ENCODE measurements at regions not wholly inside any gene's neighbourhood (a gene's known extent, or its start where the extent isn't known, plus 50 kb on each side); places are given as distances from the start of the nearest gene placed in this dataset.

DNA sequence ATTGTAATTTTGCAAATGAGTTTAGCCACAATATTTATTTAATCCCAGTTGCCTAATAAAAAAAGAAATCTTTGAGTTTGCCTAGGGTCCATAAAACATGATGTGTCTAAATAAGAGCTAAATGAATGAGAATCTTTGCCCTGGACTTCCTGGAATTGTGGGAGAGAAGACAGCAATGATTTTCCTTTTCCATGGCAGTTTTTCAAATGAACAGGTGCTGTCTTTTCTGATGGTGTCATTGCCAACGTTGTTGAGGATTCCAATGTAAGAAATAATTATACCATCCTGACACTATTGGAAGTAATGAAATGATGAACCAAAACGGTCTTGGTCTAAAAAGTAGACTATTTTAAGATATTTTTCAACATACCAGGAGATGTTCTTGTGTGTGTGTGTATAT, 984.7 kb upstream of the CELF2 start:
- no peak overlapping the region for H3K4me2 ChIP-seq (ENCODE audit: control insufficient read depth, insufficient read depth)
- H3K79me2 ChIP-seq (ENCODE audit: control insufficient read depth, insufficient read depth, low read length), result no peaks in the 10 kb centered on the region
- no peak for ATAC-seq
- no peak for DNase-seq (ENCODE audit: low read depth, low spot score)
- CTCF ChIA-PET, result no interaction called here
- BruUV-seq (replicated peaks), result no TSS peak
- no peaks in the 10 kb centered on the region for H3K9me3 ChIP-seq (replicated peaks; ENCODE audit: control insufficient read depth, insufficient read depth, low read length)
- FAIRE-seq, result no peak
- WGBS (ENCODE audit: insufficient coverage, insufficient replicate concordance, low lambda C conversion rate, missing lambda C conversion rate), result 9% methylated on average over 2 of the region's 2 CpGs
- in situ Hi-C loops (cut with MboI), result no loop called here
- RAD21 ChIA-PET (ENCODE audit: unreplicated experiment), result no interaction called here
- no peak overlapping the region for H2AFZ ChIP-seq (ENCODE audit: control insufficient read depth, low read depth, low read length)
- no peak overlapping the region for H3K9ac ChIP-seq (ENCODE audit: control insufficient read depth, insufficient read depth, low read length)
- H3K36me3 ChIP-seq (ENCODE audit: control insufficient read depth in 2 of 2, insufficient read depth in 2 of 2, low read length in 1 of 2), result no peaks in the 10 kb centered on the region
- H3K4me1 ChIP-seq (ENCODE audit: control insufficient read depth, insufficient read depth, low read length), result no peaks in the 10 kb centered on the region
- SMC1A ChIA-PET (ENCODE audit: uncharacterized antibody, unreplicated experiment), result no interaction called here
- intact Hi-C loops (cut with micrococcal nuclease; ENCODE audit: unreplicated experiment), result no loop called here
- H3K4me3 ChIP-seq, result no peak overlapping the region
- H3K27me3 ChIP-seq (replicated peaks in 1 of 2; ENCODE audit: control insufficient read depth in 2 of 2, insufficient read depth in 2 of 2, low read length in 1 of 2), result no peaks in the 10 kb centered on the region
- H3K27ac ChIP-seq (ENCODE audit: control insufficient read depth, insufficient read depth), result no peak overlapping the region
- H4K20me1 ChIP-seq (ENCODE audit: control insufficient read depth, insufficient read depth), result no peaks in the 10 kb centered on the region
- TF ChIP-seq, protein P1, sequence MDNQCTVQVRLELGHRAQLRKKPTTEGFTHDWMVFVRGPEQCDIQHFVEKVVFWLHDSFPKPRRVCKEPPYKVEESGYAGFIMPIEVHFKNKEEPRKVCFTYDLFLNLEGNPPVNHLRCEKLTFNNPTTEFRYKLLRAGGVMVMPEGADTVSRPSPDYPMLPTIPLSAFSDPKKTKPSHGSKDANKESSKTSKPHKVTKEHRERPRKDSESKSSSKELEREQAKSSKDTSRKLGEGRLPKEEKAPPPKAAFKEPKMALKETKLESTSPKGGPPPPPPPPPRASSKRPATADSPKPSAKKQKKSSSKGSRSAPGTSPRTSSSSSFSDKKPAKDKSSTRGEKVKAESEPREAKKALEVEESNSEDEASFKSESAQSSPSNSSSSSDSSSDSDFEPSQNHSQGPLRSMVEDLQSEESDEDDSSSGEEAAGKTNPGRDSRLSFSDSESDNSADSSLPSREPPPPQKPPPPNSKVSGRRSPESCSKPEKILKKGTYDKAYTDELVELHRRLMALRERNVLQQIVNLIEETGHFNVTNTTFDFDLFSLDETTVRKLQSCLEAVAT (IDR thresholded peaks at IDR 0.05), result no peak
- no peak for TF ChIP-seq MXI1 (IDR thresholded peaks at IDR 0.05; ENCODE audit: low read depth, low read length)
- no peak for TF ChIP-seq CBFB (IDR thresholded peaks at IDR 0.05; ENCODE audit: low read depth)
- TF ChIP-seq BHLHE40 (IDR thresholded peaks at IDR 0.05; ENCODE audit: borderline replicate concordance in 1 of 2, low read depth in 2 of 2, low read length in 1 of 2), result no peak
- no peak for TF ChIP-seq ZBED1 (IDR thresholded peaks at IDR 0.05; ENCODE audit: borderline replicate concordance)
- POLR2A ChIA-PET, result no interaction called here

DNA sequence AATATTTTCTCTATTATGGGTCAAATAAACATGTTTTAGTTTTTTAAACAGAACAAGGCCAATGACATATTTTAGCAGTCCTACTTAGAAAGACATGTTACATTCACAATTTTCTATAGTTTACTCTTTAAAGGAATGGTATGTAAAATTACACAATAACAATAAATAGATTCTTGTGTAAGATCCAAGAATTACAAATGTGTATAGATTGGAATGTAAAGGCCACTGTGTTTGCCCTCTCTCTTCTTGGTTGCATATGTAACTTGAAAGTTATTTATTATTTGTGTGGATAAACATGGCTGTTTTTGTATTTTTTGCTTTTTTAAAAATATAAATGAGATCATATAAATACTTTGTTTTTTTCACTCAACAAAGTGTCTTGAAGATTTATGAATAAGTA, 979.3 kb upstream of the CELF2 start:
- no TSS peak for BruUV-seq (replicated peaks)
- no peak overlapping the region for H3K4me2 ChIP-seq (ENCODE audit: control insufficient read depth, insufficient read depth)
- no peak for DNase-seq (ENCODE audit: low read depth, low spot score)
- H3K36me3 ChIP-seq (ENCODE audit: control insufficient read depth in 2 of 2, insufficient read depth in 2 of 2, low read length in 1 of 2), result no peaks in the 10 kb centered on the region
- in situ Hi-C loops (cut with MboI), result no loop called here
- H3K4me1 ChIP-seq (ENCODE audit: control insufficient read depth, insufficient read depth, low read length), result no peaks in the 10 kb centered on the region
- no peaks in the 10 kb centered on the region for H3K9me3 ChIP-seq (replicated peaks; ENCODE audit: control insufficient read depth, insufficient read depth, low read length)
- no peaks in the 10 kb centered on the region for H3K27me3 ChIP-seq (replicated peaks in 1 of 2; ENCODE audit: control insufficient read depth in 2 of 2, insufficient read depth in 2 of 2, low read length in 1 of 2)
- H3K27ac ChIP-seq (ENCODE audit: control insufficient read depth, insufficient read depth), result no peak overlapping the region
- POLR2A ChIA-PET, result no interaction called here
- H3K4me3 ChIP-seq, result no peak overlapping the region
- ATAC-seq, result no peak
- CTCF ChIA-PET, result no interaction called here
- SMC1A ChIA-PET (ENCODE audit: uncharacterized antibody, unreplicated experiment), result no interaction called here
- RAD21 ChIA-PET (ENCODE audit: unreplicated experiment), result no interaction called here
- H3K9ac ChIP-seq (ENCODE audit: control insufficient read depth, insufficient read depth, low read length), result no peak overlapping the region
- H3K79me2 ChIP-seq (ENCODE audit: control insufficient read depth, insufficient read depth, low read length), result no peaks in the 10 kb centered on the region
- no peak for FAIRE-seq
- H4K20me1 ChIP-seq (ENCODE audit: control insufficient read depth, insufficient read depth), result no peaks in the 10 kb centered on the region
- intact Hi-C loops (cut with micrococcal nuclease; ENCODE audit: unreplicated experiment), result no loop called here
- H2AFZ ChIP-seq (ENCODE audit: control insufficient read depth, low read depth, low read length), result no peak overlapping the region
- TF ChIP-seq NR2C1 (IDR thresholded peaks at IDR 0.05), result no peak
- TF ChIP-seq SPI1 (IDR thresholded peaks at IDR 0.05; ENCODE audit: borderline replicate concordance, insufficient read depth, low read depth, low read length), result no peak
- no peak for TF ChIP-seq JUNB (IDR thresholded peaks at IDR 0.05)
- TF ChIP-seq GABPA (IDR thresholded peaks at IDR 0.05; ENCODE audit: low read depth), result no peak
- no peak for TF ChIP-seq KLF5 (IDR thresholded peaks at IDR 0.05; ENCODE audit: partially characterized antibody)
- TF ChIP-seq BRCA1 (IDR thresholded peaks at IDR 0.05; ENCODE audit: low read depth, low read length), result no peak
- TF ChIP-seq, protein P2, sequence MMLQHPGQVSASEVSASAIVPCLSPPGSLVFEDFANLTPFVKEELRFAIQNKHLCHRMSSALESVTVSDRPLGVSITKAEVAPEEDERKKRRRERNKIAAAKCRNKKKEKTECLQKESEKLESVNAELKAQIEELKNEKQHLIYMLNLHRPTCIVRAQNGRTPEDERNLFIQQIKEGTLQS (IDR thresholded peaks at IDR 0.05; ENCODE audit: borderline replicate concordance, extremely low read depth, low read depth, low read length), result no peak
- no peak for TF ChIP-seq CHD2 (IDR thresholded peaks at IDR 0.05; ENCODE audit: borderline replicate concordance, low read depth, low read length)
- no peak for TF ChIP-seq STAT1 (conservative IDR thresholded peaks at IDR 0.05)
- TF ChIP-seq EGR1 (IDR thresholded peaks at IDR 0.05; ENCODE audit: borderline replicate concordance in 1 of 2, low read depth in 2 of 2, low read length in 2 of 2), result no peak
